NCI-H2081 treated with DMSO at 0.1 percent for 48 hours (cell line): ENCODE measurements at regions not wholly inside any gene's neighbourhood (a gene's known extent, or its start where the extent isn't known, plus 50 kb on each side); places are given as distances from the start of the nearest gene placed in this dataset.
"Not testable (repeated sequence)": the region's sequence is repeated elsewhere in the genome, so short reads cannot be mapped to it uniquely, and the experiment has no call there.

ENCODE experiments used
- DNase-seq: peaks from one replicate; lab custom pipeline; 2025; lab: John Stamatoyannopoulos, UW

- DNase-seq = no peak
These were observed 233.6 kb downstream of the KCNE4 start for GRCh38 chr2:223285370-223286265.

GRCh38 chr2:223294756-223295155 lies 242.8 kb downstream of the KCNE4 start:
- no peak for DNase-seq

GRCh38 chr2:223297788-223298187 lies 245.8 kb downstream of the KCNE4 start:
- no peak for DNase-seq

- DNase-seq = not testable (repeated sequence)
These were observed 246.3 kb downstream of the KCNE4 start for GRCh38 chr2:223298329-223298728.

GRCh38 chr2:223300326-223300725 lies 248.3 kb downstream of the KCNE4 start:
- DNase-seq = no peak

- DNase-seq = no peak
These were observed 254.4 kb downstream of the KCNE4 start for GRCh38 chr2:223306371-223306770.

GRCh38 chr2:223311889-223312680 lies 260.1 kb downstream of the KCNE4 start:
- DNase-seq = no peak

GRCh38 chr2:223313101-223313500 lies 261.1 kb downstream of the KCNE4 start:
- DNase-seq = no peak

- DNase-seq = no peak
These were observed 262.8 kb downstream of the KCNE4 start for GRCh38 chr2:223314811-223315210.

GRCh38 chr2:223315813-223316212 lies 263.8 kb downstream of the KCNE4 start:
- no peak for DNase-seq

- no peak for DNase-seq
These were observed 264.4 kb downstream of the KCNE4 start for GRCh38 chr2:223316342-223316741.

GRCh38 chr2:223319601-223320000 lies 267.6 kb downstream of the KCNE4 start:
- DNase-seq = no peak

- DNase-seq = no peak
These were observed 272.4 kb downstream of the KCNE4 start for GRCh38 chr2:223324402-223324801.

- DNase-seq = no peak
These were observed 273.6 kb downstream of the SCG2 start for GRCh38 chr2:223328578-223328977.

- not testable (repeated sequence) for DNase-seq
These were observed 271.4 kb downstream of the SCG2 start for GRCh38 chr2:223330747-223331146.

- no peak for DNase-seq
These were observed 264.1 kb downstream of the SCG2 start for GRCh38 chr2:223338016-223338415.

- DNase-seq = no peak
These were observed 245.1 kb downstream of the SCG2 start for GRCh38 chr2:223357076-223357475.

GRCh38 chr2:223363085-223363484 lies 239.1 kb downstream of the SCG2 start:
- peak; percentile 74 for DNase-seq

GRCh38 chr2:223365158-223365679 lies 236.9 kb downstream of the SCG2 start:
- DNase-seq = no peak

GRCh38 chr2:223366566-223366965 lies 235.6 kb downstream of the SCG2 start:
- DNase-seq = no peak

- no peak for DNase-seq
These were observed 233.7 kb downstream of the SCG2 start for GRCh38 chr2:223368481-223368880.

GRCh38 chr2:223369889-223370288 lies 232.3 kb downstream of the SCG2 start:
- DNase-seq = no peak

GRCh38 chr2:223383315-223383714 lies 218.8 kb downstream of the SCG2 start:
- DNase-seq = no peak
